ENCODE measurements at regions not wholly inside any gene's neighbourhood (a gene's known extent, or its start where the extent isn't known, plus 50 kb on each side); places are given as distances from the start of the nearest gene placed in this dataset.

GRCh38 chr13:40252241-40252640, 414.2 kb downstream of the FOXO1 start:
- DNase-seq (ENCODE audit: low read depth): no peak

GRCh38 chr13:40252676-40253075, 413.8 kb downstream of the FOXO1 start:
- no peak for DNase-seq (ENCODE audit: low read depth)

- DNase-seq (ENCODE audit: low read depth): no peak
Measured at GRCh38 chr13:40254394-40254793, 412.0 kb downstream of the FOXO1 start.

GRCh38 chr13:40255551-40255950, 410.9 kb downstream of the FOXO1 start:
- DNase-seq (ENCODE audit: low read depth): no peak

- DNase-seq (ENCODE audit: low read depth): no peak
Measured at GRCh38 chr13:40259899-40260298, 406.5 kb downstream of the FOXO1 start.

- no peak for DNase-seq (ENCODE audit: low read depth)
Measured at GRCh38 chr13:40261336-40261735, 405.1 kb downstream of the FOXO1 start.

- DNase-seq (ENCODE audit: low read depth): no peak
Measured at GRCh38 chr13:40261947-40262346, 404.5 kb downstream of the FOXO1 start.

GRCh38 chr13:40269086-40269485, 397.4 kb downstream of the FOXO1 start:
- DNase-seq (ENCODE audit: low read depth): no peak

- DNase-seq (ENCODE audit: low read depth): no peak
Measured at GRCh38 chr13:40270726-40271125, 395.7 kb downstream of the FOXO1 start.

- DNase-seq (ENCODE audit: low read depth): no peak
Measured at GRCh38 chr13:40271271-40271885, 395.1 kb downstream of the FOXO1 start.

GRCh38 chr13:40271931-40272775, 394.3 kb downstream of the FOXO1 start:
- peak; percentile 34 for DNase-seq (ENCODE audit: low read depth)

GRCh38 chr13:40272776-40273139, 393.7 kb downstream of the FOXO1 start:
- DNase-seq (ENCODE audit: low read depth): no peak

- no peak for DNase-seq (ENCODE audit: low read depth)
Measured at GRCh38 chr13:40273253-40274025, 393.0 kb downstream of the FOXO1 start.

- no peak for DNase-seq (ENCODE audit: low read depth)
Measured at GRCh38 chr13:40274103-40274502, 392.3 kb downstream of the FOXO1 start.

GRCh38 chr13:40275155-40275554, 391.3 kb downstream of the FOXO1 start:
- no peak for DNase-seq (ENCODE audit: low read depth)

- peak; percentile 18 for DNase-seq (ENCODE audit: low read depth)
Measured at GRCh38 chr13:40275636-40276035, 390.8 kb downstream of the FOXO1 start.

- DNase-seq (ENCODE audit: low read depth): no peak
Measured at GRCh38 chr13:40283666-40284065, 382.8 kb downstream of the FOXO1 start.

GRCh38 chr13:40285634-40286033, 380.8 kb downstream of the FOXO1 start:
- no peak for DNase-seq (ENCODE audit: low read depth)

GRCh38 chr13:40287428-40287827, 379.0 kb downstream of the FOXO1 start:
- DNase-seq (ENCODE audit: low read depth): no peak

- no peak for DNase-seq (ENCODE audit: low read depth)
Measured at GRCh38 chr13:40288259-40288658, 378.2 kb downstream of the FOXO1 start.

- DNase-seq (ENCODE audit: low read depth): no peak
Measured at GRCh38 chr13:40290758-40291157, 375.7 kb downstream of the FOXO1 start.

- DNase-seq (ENCODE audit: low read depth): no peak
Measured at GRCh38 chr13:40292108-40292507, 374.3 kb downstream of the FOXO1 start.

GRCh38 chr13:40292536-40292935, 373.9 kb downstream of the FOXO1 start:
- DNase-seq (ENCODE audit: low read depth): no peak
